ENCODE measurements at regions not wholly inside any gene's neighbourhood (a gene's known extent, or its start where the extent isn't known, plus 50 kb on each side); places are given as distances from the start of the nearest gene placed in this dataset.
A peak's percentile ranks its signal among the peaks of the same experiment; 100 is the strongest.

- FAIRE-seq (no peak), ATAC-seq (no peak), DNase-seq (ENCODE audit: low read depth, low spot score) (no peak)
- H3K4me2 ChIP-seq (ENCODE audit: control insufficient read depth, insufficient read depth) = no peak overlapping the region
- RAD21 ChIA-PET (ENCODE audit: unreplicated experiment) = no interaction called here
- CTCF ChIA-PET = interaction anchor here (0.6 to 1.4 kb wide), 2 partner anchors 18 to 793 kb away, joined by 3 to 6 read pairs; no protein-coding TSS in a partner anchor
- BruUV-seq (replicated peaks) = no TSS peak
- H3K27me3 ChIP-seq (replicated peaks in 1 of 2; ENCODE audit: control insufficient read depth in 2 of 2, insufficient read depth in 2 of 2, low read length in 1 of 2) = no peaks in the 10 kb centered on the region
- H3K36me3 ChIP-seq (ENCODE audit: control insufficient read depth in 2 of 2, insufficient read depth in 2 of 2, low read length in 1 of 2) = no peaks in the 10 kb centered on the region
- no peaks in the 10 kb centered on the region for H3K9me3 ChIP-seq (replicated peaks; ENCODE audit: control insufficient read depth, insufficient read depth, low read length)
- H3K9ac ChIP-seq (ENCODE audit: control insufficient read depth, insufficient read depth, low read length) = no peak overlapping the region
- H3K79me2 ChIP-seq (ENCODE audit: control insufficient read depth, insufficient read depth, low read length) = no peaks in the 10 kb centered on the region
- in situ Hi-C loops (cut with MboI) = no loop called here
- SMC1A ChIA-PET (ENCODE audit: uncharacterized antibody, unreplicated experiment) = interaction anchor here (0.6 to 2.4 kb wide), 3 partner anchors 18 to 535 kb away, joined by 3 to 11 read pairs (median 3); no protein-coding TSS in a partner anchor
- no peak overlapping the region for H3K4me3 ChIP-seq
- H2AFZ ChIP-seq (ENCODE audit: control insufficient read depth, low read depth, low read length) = 0 out of 2 replicates have a peak overlapping the region, but pooled peaks have one; percentile 1
- 50% methylated on average over 6 of the region's 6 CpGs for WGBS (ENCODE audit: insufficient coverage, insufficient replicate concordance, low lambda C conversion rate, missing lambda C conversion rate)
- H3K4me1 ChIP-seq (ENCODE audit: control insufficient read depth, insufficient read depth, low read length) = no peaks in the 10 kb centered on the region
- TF ChIP-seq ELK1 (IDR thresholded peaks at IDR 0.05; ENCODE audit: low read depth, low read length) (no peak), SPI1 (IDR thresholded peaks at IDR 0.05; ENCODE audit: borderline replicate concordance, insufficient read depth, low read depth, low read length) (no peak), NR2C1 (IDR thresholded peaks at IDR 0.05) (no peak), SIN3A (IDR thresholded peaks at IDR 0.05; ENCODE audit: low read depth, low read length) (no peak), YBX1 (IDR thresholded peaks at IDR 0.05) (no peak)
- intact Hi-C loops (cut with micrococcal nuclease; ENCODE audit: unreplicated experiment) = no loop called here
- H4K20me1 ChIP-seq (ENCODE audit: control insufficient read depth, insufficient read depth) = no peaks in the 10 kb centered on the region
- POLR2A ChIA-PET = interaction anchor here (0.8 kb wide), 1 partner anchor 18 kb away, joined by 3 read pairs; no protein-coding TSS in a partner anchor
- no peak overlapping the region for H3K27ac ChIP-seq (ENCODE audit: control insufficient read depth, insufficient read depth)
Observed at GRCh38 chr2:207265869-207266268, 100.1 kb upstream of the KLF7 start.

DNA sequence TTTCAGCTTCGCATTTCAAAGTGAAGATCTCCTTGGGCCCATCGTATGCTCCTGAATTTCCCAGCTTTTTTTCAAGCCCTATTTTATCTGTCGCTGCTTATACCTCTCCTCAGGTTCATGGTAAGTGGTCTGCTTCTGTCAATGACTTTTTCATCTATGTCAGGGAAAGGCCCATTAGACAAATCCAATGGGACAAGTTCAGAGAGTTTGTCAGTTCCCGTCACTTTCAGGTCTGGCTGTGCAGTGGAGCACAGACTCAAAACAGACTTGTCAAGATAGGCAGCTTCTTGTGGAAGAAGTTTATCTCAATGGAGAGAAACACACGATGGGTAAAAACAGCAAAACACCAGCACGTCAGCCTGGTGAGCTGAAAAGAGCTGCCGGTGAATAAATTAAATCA, 100.9 kb upstream of the KLF7 start:
- no peaks in the 10 kb centered on the region for H3K79me2 ChIP-seq (ENCODE audit: control insufficient read depth, insufficient read depth, low read length)
- H3K4me2 ChIP-seq (ENCODE audit: control insufficient read depth, insufficient read depth) = no peak overlapping the region
- no TSS peak for BruUV-seq (replicated peaks)
- intact Hi-C loops (cut with micrococcal nuclease; ENCODE audit: unreplicated experiment) = no loop called here
- no peak overlapping the region for H3K4me3 ChIP-seq
- CTCF ChIA-PET = interaction anchor here (0.7 to 1.4 kb wide), 2 partner anchors 9 to 17 kb away, joined by 3 read pairs; no protein-coding TSS in a partner anchor
- in situ Hi-C loops (cut with MboI) = no loop called here
- H3K9me3 ChIP-seq (replicated peaks; ENCODE audit: control insufficient read depth, insufficient read depth, low read length) = no peaks in the 10 kb centered on the region
- DNase-seq (ENCODE audit: low read depth, low spot score) (no peak), ATAC-seq (no peak), FAIRE-seq (no peak)
- WGBS (ENCODE audit: insufficient coverage, insufficient replicate concordance, low lambda C conversion rate, missing lambda C conversion rate) = 87% methylated on average over 7 of the region's 7 CpGs
- H3K27me3 ChIP-seq (replicated peaks in 1 of 2; ENCODE audit: control insufficient read depth in 2 of 2, insufficient read depth in 2 of 2, low read length in 1 of 2) = no peaks in the 10 kb centered on the region
- no peak overlapping the region for H2AFZ ChIP-seq (ENCODE audit: control insufficient read depth, low read depth, low read length)
- no peak overlapping the region for H3K9ac ChIP-seq (ENCODE audit: control insufficient read depth, insufficient read depth, low read length)
- no peak overlapping the region for H3K27ac ChIP-seq (ENCODE audit: control insufficient read depth, insufficient read depth)
- RAD21 ChIA-PET (ENCODE audit: unreplicated experiment) = interaction anchor here (0.7 kb wide), 1 partner anchor 8 kb away, joined by 3 read pairs; no protein-coding TSS in a partner anchor
- SMC1A ChIA-PET (ENCODE audit: uncharacterized antibody, unreplicated experiment) = interaction anchor here (1.1 to 1.2 kb wide), 2 partner anchors 16 to 71 kb away, joined by 3 to 4 read pairs; no protein-coding TSS in a partner anchor
- POLR2A ChIA-PET = no interaction called here
- H3K4me1 ChIP-seq (ENCODE audit: control insufficient read depth, insufficient read depth, low read length) = no peaks in the 10 kb centered on the region
- no peaks in the 10 kb centered on the region for H4K20me1 ChIP-seq (ENCODE audit: control insufficient read depth, insufficient read depth)
- no peaks in the 10 kb centered on the region for H3K36me3 ChIP-seq (ENCODE audit: control insufficient read depth in 2 of 2, insufficient read depth in 2 of 2, low read length in 1 of 2)
- TF ChIP-seq SREBF2 (IDR thresholded peaks at IDR 0.05; ENCODE audit: low read length) = no peak
- no peak for TF ChIP-seq JUNB (IDR thresholded peaks at IDR 0.05)
- TF ChIP-seq PBX3 (IDR thresholded peaks at IDR 0.05; ENCODE audit: insufficient replicate concordance, low read depth, low read length) = no peak
- no peak for TF ChIP-seq BMI1 (IDR thresholded peaks at IDR 0.05; ENCODE audit: borderline replicate concordance)
- TF ChIP-seq SMAD5 (IDR thresholded peaks at IDR 0.05; ENCODE audit: low read depth) = no peak
- TF ChIP-seq NBN (IDR thresholded peaks at IDR 0.05) = no peak
- TF ChIP-seq, protein P1, sequence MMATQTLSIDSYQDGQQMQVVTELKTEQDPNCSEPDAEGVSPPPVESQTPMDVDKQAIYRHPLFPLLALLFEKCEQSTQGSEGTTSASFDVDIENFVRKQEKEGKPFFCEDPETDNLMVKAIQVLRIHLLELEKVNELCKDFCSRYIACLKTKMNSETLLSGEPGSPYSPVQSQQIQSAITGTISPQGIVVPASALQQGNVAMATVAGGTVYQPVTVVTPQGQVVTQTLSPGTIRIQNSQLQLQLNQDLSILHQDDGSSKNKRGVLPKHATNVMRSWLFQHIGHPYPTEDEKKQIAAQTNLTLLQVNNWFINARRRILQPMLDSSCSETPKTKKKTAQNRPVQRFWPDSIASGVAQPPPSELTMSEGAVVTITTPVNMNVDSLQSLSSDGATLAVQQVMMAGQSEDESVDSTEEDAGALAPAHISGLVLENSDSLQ (IDR thresholded peaks at IDR 0.05) = no peak
- no peak for TF ChIP-seq CTCF (IDR thresholded peaks at IDR 0.05 in 2 of 3, conservative IDR thresholded peaks at IDR 0.05 in 1 of 3; ENCODE audit: control insufficient read depth in 2 of 3, extremely low read depth in 1 of 3, insufficient read depth in 1 of 3, low read depth in 3 of 3, low read length in 3 of 3)
- no peak for TF ChIP-seq POLR2A (IDR thresholded peaks at IDR 0.05; ENCODE audit: low read depth, low read length)

Data from GM12878 (cell line).